HepG2 (cell line): ENCODE measurements at regions not wholly inside any gene's neighbourhood (a gene's known extent, or its start where the extent isn't known, plus 50 kb on each side); places are given as distances from the start of the nearest gene placed in this dataset.

Source experiments
- ATAC-seq: fragments of 200-7000 bp; cut with Tn5 transposase; 3 replicates; pipeline ENCODE4 v1.9.1; 2020; ENCODE audit warnings: mild to moderate bottlenecking, moderate library complexity
- BruUV-seq: library from RNA; stranded (reverse); fragments of 400-500 nt; replicated peaks from 2 replicates; lab custom pipeline; 2021; lab: Mats Ljungman, UMichigan
- CTCF ChIA-PET: fragments of 300-600 bp; formaldehyde crosslinking; extraction: SDS; loops from one replicate; lab custom pipeline; 2021; ENCODE audit warnings: low total read pairs, inconsistent platforms, low intra/inter-chr PET ratio; lab: Yijun Ruan, JAX
- POLR2A ChIA-PET: fragments of 350-600 bp; sonication (Branson Sonifier 250); formaldehyde crosslinking; loops from one replicate; lab custom pipeline; 2020; ENCODE audit warnings: antibody characterized with exemption, inconsistent platforms; lab: Yijun Ruan, JAX
- DNase-seq: peaks from one replicate; pipeline ENCODE4 v3.0.0-alpha.2; 2015; ENCODE audit warnings: low spot score
- FAIRE-seq: peaks from 3 replicates; lab custom pipeline; 2011; peaks lifted over from hg19 to GRCh38; lab: Jason Lieb, UNC
- H2AFZ ChIP-seq: one replicate; pipeline ENCODE4 v1.6.1; 2011; ENCODE audit warnings: low read length, inconsistent platforms
- H3K27ac ChIP-seq: fragments of 300-600 bp; 3 replicates; pipeline ENCODE4 v1.8.0; 2011; ENCODE audit warnings: mixed run types, mild to moderate bottlenecking, mixed read lengths, low read length, inconsistent platforms; ENCODE audit not compliant: insufficient read depth; ENCODE audit errors: extremely low read length
- H3K27me3 ChIP-seq, 2 experiments: fragments of 200-600 bp in 1 of 2; 2 replicates in 1 of 2; 3 replicates in 1 of 2; pipeline versions ENCODE4 v1.6.0 to v1.8.0; 2011; ENCODE audit warnings: low read length in 2 of 2, mild to moderate bottlenecking in 2 of 2, moderate library complexity in 2 of 2, inconsistent platforms in 1 of 2; ENCODE audit not compliant: insufficient read depth in 2 of 2, control insufficient read depth in 1 of 2
- H3K36me3 ChIP-seq, 2 experiments: fragments of 200-600 bp in 1 of 2; replicated peaks in 1 of 2; 2 replicates in 1 of 2; 3 replicates in 1 of 2; pipeline versions ENCODE4 v1.5.1 to v1.8.0; 2011; ENCODE audit warnings: low read length in 2 of 2, inconsistent platforms in 1 of 2; ENCODE audit not compliant: insufficient read depth in 2 of 2, control insufficient read depth in 1 of 2
- H3K4me1 ChIP-seq: 2 replicates; pipeline ENCODE4 v1.5.1; 2012; ENCODE audit warnings: low read length, inconsistent platforms; ENCODE audit not compliant: insufficient read depth
- H3K4me2 ChIP-seq: 2 replicates; pipeline ENCODE4 v1.6.0; 2011; ENCODE audit warnings: low read depth, low read length, inconsistent platforms
- H3K4me3 ChIP-seq, 3 experiments: fragments of 200-600 bp in 1 of 3; sonication (generic), shearing (Covaris generic) in 1 of 3; replicated peaks in 1 of 3; 2 replicates each; pipeline ENCODE4 v1.5.1; 2011 to 2016; ENCODE audit warnings: low read length in 3 of 3, inconsistent platforms in 2 of 3, low read depth in 2 of 3, mild to moderate bottlenecking in 2 of 3, control low read depth in 1 of 3, mixed read lengths in 1 of 3; ENCODE audit not compliant: insufficient read depth in 1 of 3
- H3K79me2 ChIP-seq: one replicate; pipeline ENCODE4 v1.6.1; 2011; ENCODE audit warnings: low read length, inconsistent platforms; ENCODE audit not compliant: insufficient read depth
- H3K9ac ChIP-seq: 2 replicates; pipeline ENCODE4 v1.6.0; 2011; ENCODE audit warnings: mild to moderate bottlenecking, low read depth, low read length, inconsistent platforms; ENCODE audit not compliant: insufficient read depth
- H3K9me3 ChIP-seq: 2 replicates; pipeline ENCODE4 v1.5.1; 2012; ENCODE audit warnings: mild to moderate bottlenecking, low read length
- H4K20me1 ChIP-seq: 2 replicates; pipeline ENCODE4 v1.6.0; 2011; ENCODE audit warnings: inconsistent platforms, mild to moderate bottlenecking, low read length, moderate library complexity; ENCODE audit not compliant: insufficient read depth
- DMTF1 ChIP-seq: sonication (generic); formaldehyde crosslinking; IDR thresholded peaks from 2 replicates; pipeline ENCODE4 v1.4.0; 2020; ENCODE audit warnings: mild to moderate bottlenecking, missing genetic modification reagents
- ERF ChIP-seq: IDR thresholded peaks from 2 replicates; pipeline ENCODE4 v1.6.1; 2018; ENCODE audit warnings: missing biosample characterization, missing genetic modification reagents
- ZFAT ChIP-seq: sonication (generic); formaldehyde crosslinking; conservative IDR thresholded peaks from 2 replicates; pipeline ENCODE4 v1.8.1; 2023; ENCODE audit warnings: missing genetic modification reagents, inconsistent platforms
- ZNF367 ChIP-seq: sonication (generic); formaldehyde crosslinking; IDR thresholded peaks from 2 replicates; pipeline ENCODE4 v1.4.0; 2020; ENCODE audit warnings: missing genetic modification reagents, borderline replicate concordance
- ZNF607 ChIP-seq: sonication (generic); formaldehyde crosslinking; IDR thresholded peaks from 2 replicates; pipeline ENCODE4 v1.5.1; 2020; ENCODE audit warnings: missing genetic modification reagents, mild to moderate bottlenecking, borderline replicate concordance
- ZNF749 ChIP-seq: sonication (generic); formaldehyde crosslinking; IDR thresholded peaks from 2 replicates; pipeline ENCODE4 v1.8.0; 2022; ENCODE audit warnings: mild to moderate bottlenecking, missing genetic modification reagents, moderate library complexity, borderline replicate concordance
- in situ Hi-C: cut with HindIII; loops from 2 replicates; pipeline ENCODE4 v1.10.0; 2017; ENCODE audit warnings: low pct_unique_long_range_greater_than_20kb; ENCODE audit not compliant: extremely low pct_ligation_motif_present
- intact Hi-C: fragments of 100-400 bp; cut with micrococcal nuclease; formaldehyde crosslinking; loops from one replicate; pipeline ENCODE4 v1.10.0; 2022; ENCODE audit not compliant: unreplicated experiment
- TF ChIP-seq, protein P1 (sequence below): IDR thresholded peaks from 2 replicates; pipeline ENCODE4 v1.6.1; 2016; ENCODE audit warnings: control low read depth
- TF ChIP-seq, protein P2 (sequence below): sonication (generic); formaldehyde crosslinking; IDR thresholded peaks from 2 replicates; pipeline ENCODE4 v1.4.0; 2020; ENCODE audit warnings: missing genetic modification reagents, borderline replicate concordance
- TF ChIP-seq, protein P3 (sequence below): sonication (generic); formaldehyde crosslinking; IDR thresholded peaks from 2 replicates; pipeline ENCODE4 v1.5.0; 2020; ENCODE audit warnings: mild to moderate bottlenecking, missing genetic modification reagents

DNA sequence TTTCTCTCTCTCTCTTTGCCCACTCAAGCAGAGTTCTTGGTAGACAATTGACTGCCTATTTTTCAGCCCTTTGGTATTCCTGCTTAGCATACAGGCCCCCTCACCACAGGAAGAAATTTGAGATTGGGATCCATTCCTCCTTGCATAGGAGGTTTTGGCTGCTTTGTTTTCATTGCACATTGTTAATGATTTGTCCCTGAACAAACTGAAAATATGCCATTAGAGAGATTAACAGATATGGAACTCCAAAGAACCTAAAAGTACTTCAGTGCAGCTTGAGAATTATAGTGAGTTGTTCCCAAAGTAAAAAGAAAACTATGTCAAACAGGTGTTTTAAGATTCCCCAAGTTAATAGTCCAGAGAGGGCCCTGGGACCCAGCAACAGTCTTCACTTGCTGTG lies 200.0 kb downstream of the TTLL7 start:
- ChIA-PET CTCF (no interaction called here), POLR2A (no interaction called here)
- H4K20me1 ChIP-seq = no peaks in the 10 kb centered on the region
- no peak for ATAC-seq
- intact Hi-C loops (no loop called here), in situ Hi-C loops (no loop called here)
- no peaks in the 10 kb centered on the region for H3K27me3 ChIP-seq
- H3K9ac ChIP-seq = no peak overlapping the region
- FAIRE-seq = no peak
- no peak overlapping the region for H3K27ac ChIP-seq
- DNase-seq = no peak
- no TSS peak for BruUV-seq
- H3K79me2 ChIP-seq = no peaks in the 10 kb centered on the region
- no peak overlapping the region for H2AFZ ChIP-seq
- H3K9me3 ChIP-seq = peaks cover 23% of the 10 kb centered on the region; the same call in 1 of the 2 replicates
- no peak overlapping the region for H3K4me2 ChIP-seq
- no peaks in the 10 kb centered on the region for H3K36me3 ChIP-seq
- H3K4me1 ChIP-seq = no peaks in the 10 kb centered on the region
- TF ChIP-seq DMTF1 (CRISPR knock-in tag) (no peak), ZFAT (no peak), ZNF367 (CRISPR knock-in tag) (no peak), ZNF607 (CRISPR knock-in tag) (no peak), ZNF749 (no peak), ERF (CRISPR knock-in tag) (no peak)
- TF ChIP-seq, protein P1, sequence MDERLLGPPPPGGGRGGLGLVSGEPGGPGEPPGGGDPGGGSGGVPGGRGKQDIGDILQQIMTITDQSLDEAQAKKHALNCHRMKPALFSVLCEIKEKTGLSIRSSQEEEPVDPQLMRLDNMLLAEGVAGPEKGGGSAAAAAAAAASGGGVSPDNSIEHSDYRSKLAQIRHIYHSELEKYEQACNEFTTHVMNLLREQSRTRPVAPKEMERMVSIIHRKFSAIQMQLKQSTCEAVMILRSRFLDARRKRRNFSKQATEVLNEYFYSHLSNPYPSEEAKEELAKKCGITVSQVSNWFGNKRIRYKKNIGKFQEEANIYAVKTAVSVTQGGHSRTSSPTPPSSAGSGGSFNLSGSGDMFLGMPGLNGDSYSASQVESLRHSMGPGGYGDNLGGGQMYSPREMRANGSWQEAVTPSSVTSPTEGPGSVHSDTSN = no peak
- TF ChIP-seq, protein P2, sequence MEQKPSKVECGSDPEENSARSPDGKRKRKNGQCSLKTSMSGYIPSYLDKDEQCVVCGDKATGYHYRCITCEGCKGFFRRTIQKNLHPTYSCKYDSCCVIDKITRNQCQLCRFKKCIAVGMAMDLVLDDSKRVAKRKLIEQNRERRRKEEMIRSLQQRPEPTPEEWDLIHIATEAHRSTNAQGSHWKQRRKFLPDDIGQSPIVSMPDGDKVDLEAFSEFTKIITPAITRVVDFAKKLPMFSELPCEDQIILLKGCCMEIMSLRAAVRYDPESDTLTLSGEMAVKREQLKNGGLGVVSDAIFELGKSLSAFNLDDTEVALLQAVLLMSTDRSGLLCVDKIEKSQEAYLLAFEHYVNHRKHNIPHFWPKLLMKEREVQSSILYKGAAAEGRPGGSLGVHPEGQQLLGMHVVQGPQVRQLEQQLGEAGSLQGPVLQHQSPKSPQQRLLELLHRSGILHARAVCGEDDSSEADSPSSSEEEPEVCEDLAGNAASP (CRISPR knock-in tag) = no peak
- TF ChIP-seq, protein P3, sequence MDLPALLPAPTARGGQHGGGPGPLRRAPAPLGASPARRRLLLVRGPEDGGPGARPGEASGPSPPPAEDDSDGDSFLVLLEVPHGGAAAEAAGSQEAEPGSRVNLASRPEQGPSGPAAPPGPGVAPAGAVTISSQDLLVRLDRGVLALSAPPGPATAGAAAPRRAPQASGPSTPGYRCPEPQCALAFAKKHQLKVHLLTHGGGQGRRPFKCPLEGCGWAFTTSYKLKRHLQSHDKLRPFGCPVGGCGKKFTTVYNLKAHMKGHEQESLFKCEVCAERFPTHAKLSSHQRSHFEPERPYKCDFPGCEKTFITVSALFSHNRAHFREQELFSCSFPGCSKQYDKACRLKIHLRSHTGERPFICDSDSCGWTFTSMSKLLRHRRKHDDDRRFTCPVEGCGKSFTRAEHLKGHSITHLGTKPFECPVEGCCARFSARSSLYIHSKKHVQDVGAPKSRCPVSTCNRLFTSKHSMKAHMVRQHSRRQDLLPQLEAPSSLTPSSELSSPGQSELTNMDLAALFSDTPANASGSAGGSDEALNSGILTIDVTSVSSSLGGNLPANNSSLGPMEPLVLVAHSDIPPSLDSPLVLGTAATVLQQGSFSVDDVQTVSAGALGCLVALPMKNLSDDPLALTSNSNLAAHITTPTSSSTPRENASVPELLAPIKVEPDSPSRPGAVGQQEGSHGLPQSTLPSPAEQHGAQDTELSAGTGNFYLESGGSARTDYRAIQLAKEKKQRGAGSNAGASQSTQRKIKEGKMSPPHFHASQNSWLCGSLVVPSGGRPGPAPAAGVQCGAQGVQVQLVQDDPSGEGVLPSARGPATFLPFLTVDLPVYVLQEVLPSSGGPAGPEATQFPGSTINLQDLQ (CRISPR knock-in tag) = no peak
- TF ChIP-seq, all 625 proteins: peak for 0
- H3K4me3 ChIP-seq = no peak overlapping the region
